PC-9 (cell line): ENCODE measurements at regions not wholly inside any gene's neighbourhood (a gene's known extent, or its start where the extent isn't known, plus 50 kb on each side); places are given as distances from the start of the nearest gene placed in this dataset.

Experiments used
- BruUV-seq: library from RNA; stranded (reverse); fragments of 400-500 nt; replicated peaks from 2 replicates; lab custom pipeline; 2021; lab: Mats Ljungman, UMichigan
- CTCF ChIA-PET: fragments of 300-600 bp; sonication (Branson Sonifier 250); formaldehyde crosslinking; loops from one replicate; lab custom pipeline; 2022; ENCODE audit warnings: antibody characterized with exemption; lab: Charles Lee
- POLR2A ChIA-PET: fragments of 300-600 bp; sonication (Branson Sonifier 250); formaldehyde crosslinking; loops from one replicate; lab custom pipeline; 2022; ENCODE audit warnings: antibody characterized with exemption; ENCODE audit not compliant: unreplicated experiment; lab: Charles Lee
- DNase-seq, 2 experiments: peaks; one replicate each; pipeline versions ENCODE4 v3.0.0 to v3.0.0-alpha.2; 2015 to 2022; ENCODE audit warnings: mixed read lengths in 1 of 2
- H2AFZ ChIP-seq: fragments of 200-600 bp; sonication (generic); 2 replicates; pipeline ENCODE4 v1.8.1; 2017; ENCODE audit warnings: antibody characterized with exemption
- H3F3A ChIP-seq: fragments of 200-600 bp; sonication (generic); 2 replicates; pipeline ENCODE4 v1.8.1; 2017; ENCODE audit warnings: antibody characterized with exemption, mild to moderate bottlenecking, low read depth; ENCODE audit not compliant: insufficient read depth
- H3K27ac ChIP-seq: fragments of 200-600 bp; sonication (generic); 2 replicates; pipeline ENCODE4 v1.6.1; 2016; ENCODE audit warnings: mixed run types
- H3K27me3 ChIP-seq: fragments of 200-600 bp; sonication (generic); 2 replicates; pipeline ENCODE4 v1.6.1; 2016; ENCODE audit warnings: low read depth, mixed run types; ENCODE audit not compliant: insufficient read depth
- H3K36me3 ChIP-seq: fragments of 200-600 bp; sonication (generic); 2 replicates; pipeline ENCODE4 v1.6.1; 2016; ENCODE audit warnings: low read depth, mixed run types
- H3K4me1 ChIP-seq: fragments of 200-600 bp; sonication (generic); replicated peaks from 2 replicates; pipeline ENCODE4 v1.6.1; 2016; ENCODE audit warnings: mixed run types; ENCODE audit not compliant: insufficient read depth
- H3K4me2 ChIP-seq: fragments of 200-600 bp; sonication (generic); 2 replicates; pipeline ENCODE4 v1.6.1; 2017; ENCODE audit warnings: mixed run types
- H3K4me3 ChIP-seq: fragments of 200-600 bp; sonication (generic); 2 replicates; pipeline ENCODE4 v1.6.1; 2016; ENCODE audit warnings: mixed run types
- H3K79me2 ChIP-seq: fragments of 200-600 bp; sonication (generic); 2 replicates; pipeline ENCODE4 v1.6.1; 2017; ENCODE audit warnings: low read depth, mixed run types
- H3K9me2 ChIP-seq: fragments of 200-600 bp; sonication (generic); 2 replicates; pipeline ENCODE4 v1.8.1; 2017; ENCODE audit warnings: mild to moderate bottlenecking; ENCODE audit not compliant: insufficient read depth
- H3K9me3 ChIP-seq: fragments of 200-600 bp; sonication (generic); 2 replicates; pipeline ENCODE4 v1.8.1; 2016; ENCODE audit warnings: low read depth; ENCODE audit not compliant: insufficient read depth
- H4K20me1 ChIP-seq: fragments of 200-600 bp; sonication (generic); 2 replicates; pipeline ENCODE4 v1.8.1; 2017; ENCODE audit not compliant: insufficient read depth
- EZH2 ChIP-seq: fragments of 200-600 bp; sonication (generic); IDR thresholded peaks from 2 replicates; pipeline ENCODE4 v1.8.0; 2017; ENCODE audit warnings: antibody characterized with exemption, low read depth
- intact Hi-C: fragments of 100-400 bp; cut with micrococcal nuclease; formaldehyde crosslinking; loops from one replicate; pipeline ENCODE4 v1.10.0; 2022; ENCODE audit not compliant: unreplicated experiment
- TF ChIP-seq, protein P1 (sequence below): fragments of 200-600 bp; sonication (generic); conservative IDR thresholded peaks from 2 replicates; pipeline ENCODE4 v1.6.1; 2017; ENCODE audit warnings: mixed run types, antibody characterized with exemption, mild to moderate bottlenecking, moderate library complexity

DNA sequence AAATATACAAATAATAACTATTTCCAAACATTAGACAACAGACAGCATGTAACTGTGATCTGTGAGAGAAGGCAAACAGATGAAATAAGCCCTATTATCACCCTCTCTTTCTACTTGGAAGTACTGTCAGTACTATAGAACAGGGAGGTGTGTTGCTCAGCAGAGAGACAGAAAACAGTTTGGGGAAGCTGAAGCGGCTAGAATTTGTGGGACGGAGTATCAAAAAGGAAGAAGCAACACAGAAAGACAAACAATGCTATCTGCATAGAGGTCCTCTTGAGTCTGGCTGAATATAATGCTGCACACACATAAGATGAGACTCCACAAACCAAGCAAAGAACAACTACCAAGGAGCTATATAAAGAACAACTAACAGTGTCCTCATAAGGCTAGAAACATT, 59.4 kb downstream of the ZZZ3 start:
- Histone ChIP-seq H3K36me3 (peaks cover 47% of the 10 kb centered on the region), H3K4me1 (no peaks in the 10 kb centered on the region), H3K79me2 (0 out of 2 replicates have a peak, but pooled peaks cover 3% of the 10 kb centered on the region), H3K27me3 (no peaks in the 10 kb centered on the region), H3K9me2 (no peaks in the 10 kb centered on the region), H3K4me2 (no peak overlapping the region), H2AFZ (no peak overlapping the region), H3K27ac (no peak overlapping the region), H3F3A (no peaks in the 10 kb centered on the region; the same call in 1 of the 2 replicates), H3K9me3 (no peaks in the 10 kb centered on the region), H3K4me3 (no peak overlapping the region), H4K20me1 (no peaks in the 10 kb centered on the region)
- CTCF ChIA-PET, result interaction anchor here (0.6 kb wide), 2 partner anchors 50 to 297 kb away, joined by 3 to 7 read pairs; no protein-coding TSS in a partner anchor
- POLR2A ChIA-PET, result no interaction called here
- TF ChIP-seq, protein P1, sequence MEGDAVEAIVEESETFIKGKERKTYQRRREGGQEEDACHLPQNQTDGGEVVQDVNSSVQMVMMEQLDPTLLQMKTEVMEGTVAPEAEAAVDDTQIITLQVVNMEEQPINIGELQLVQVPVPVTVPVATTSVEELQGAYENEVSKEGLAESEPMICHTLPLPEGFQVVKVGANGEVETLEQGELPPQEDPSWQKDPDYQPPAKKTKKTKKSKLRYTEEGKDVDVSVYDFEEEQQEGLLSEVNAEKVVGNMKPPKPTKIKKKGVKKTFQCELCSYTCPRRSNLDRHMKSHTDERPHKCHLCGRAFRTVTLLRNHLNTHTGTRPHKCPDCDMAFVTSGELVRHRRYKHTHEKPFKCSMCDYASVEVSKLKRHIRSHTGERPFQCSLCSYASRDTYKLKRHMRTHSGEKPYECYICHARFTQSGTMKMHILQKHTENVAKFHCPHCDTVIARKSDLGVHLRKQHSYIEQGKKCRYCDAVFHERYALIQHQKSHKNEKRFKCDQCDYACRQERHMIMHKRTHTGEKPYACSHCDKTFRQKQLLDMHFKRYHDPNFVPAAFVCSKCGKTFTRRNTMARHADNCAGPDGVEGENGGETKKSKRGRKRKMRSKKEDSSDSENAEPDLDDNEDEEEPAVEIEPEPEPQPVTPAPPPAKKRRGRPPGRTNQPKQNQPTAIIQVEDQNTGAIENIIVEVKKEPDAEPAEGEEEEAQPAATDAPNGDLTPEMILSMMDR, result no peak
- TF ChIP-seq EZH2, result no peak
- DNase-seq, result no peak
- intact Hi-C loops, result no loop called here
- no TSS peak for BruUV-seq

DNA sequence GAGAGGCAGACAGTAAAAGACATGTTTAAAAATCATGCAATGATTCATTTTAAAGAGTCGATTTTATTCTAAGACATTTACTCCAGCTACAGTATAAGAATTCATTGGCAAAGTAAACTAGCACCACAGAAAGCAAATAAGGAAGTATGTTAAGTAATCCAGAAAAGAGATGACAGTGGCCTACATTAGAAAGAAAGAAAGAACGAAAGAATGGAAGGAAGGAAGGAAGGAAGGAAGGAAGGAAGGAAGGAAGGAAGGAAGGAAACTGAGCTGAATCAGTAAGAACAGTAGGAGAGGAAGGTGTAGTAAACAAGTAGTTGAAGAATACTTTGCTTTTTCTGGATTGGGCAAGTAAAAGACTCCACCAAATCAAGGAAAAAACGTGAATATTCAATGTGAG, 62.2 kb downstream of the ZZZ3 start:
- POLR2A ChIA-PET, result no interaction called here
- 0 out of 2 replicates have a peak, but pooled peaks cover 3% of the 10 kb centered on the region for H3K79me2 ChIP-seq
- H3K36me3 ChIP-seq, result peaks cover 47% of the 10 kb centered on the region
- no peak for DNase-seq
- no peak for TF ChIP-seq EZH2
- TF ChIP-seq, protein P1, result no peak
- intact Hi-C loops, result no loop called here
- H3K4me3 ChIP-seq, result no peak overlapping the region
- H3K27ac ChIP-seq, result no peak overlapping the region
- peaks cover 6% of the 10 kb centered on the region; the same call in 1 of the 2 replicates for H3F3A ChIP-seq
- H4K20me1 ChIP-seq, result no peaks in the 10 kb centered on the region
- H3K9me3 ChIP-seq, result no peaks in the 10 kb centered on the region
- CTCF ChIA-PET, result no interaction called here
- no peak overlapping the region for H3K4me2 ChIP-seq
- H3K9me2 ChIP-seq, result no peaks in the 10 kb centered on the region
- no TSS peak for BruUV-seq
- H2AFZ ChIP-seq, result no peak overlapping the region
- no peaks in the 10 kb centered on the region for H3K27me3 ChIP-seq
- H3K4me1 ChIP-seq, result no peaks in the 10 kb centered on the region

DNA sequence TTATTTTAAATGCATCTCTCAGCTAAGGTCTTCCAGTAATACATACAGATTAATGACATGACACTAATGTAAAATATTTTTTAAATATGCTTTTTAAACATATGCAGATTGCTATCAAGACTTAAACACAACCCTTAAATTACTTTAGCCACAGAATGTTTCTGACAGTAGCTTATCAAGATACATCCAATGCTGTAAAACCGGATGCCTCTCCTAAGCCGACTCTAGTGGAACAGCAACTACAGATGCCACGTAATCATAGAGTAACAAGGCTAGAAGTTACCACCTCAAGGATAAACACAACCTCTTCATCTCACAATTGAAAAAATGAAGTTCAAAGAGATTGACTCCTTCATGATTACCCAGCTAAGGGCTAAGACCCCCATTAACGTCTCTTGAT, 68.4 kb downstream of the ZZZ3 start:
- H3K9me3 ChIP-seq, result peaks cover 24% of the 10 kb centered on the region
- intact Hi-C loops, result no loop called here
- no peaks in the 10 kb centered on the region for H3K27me3 ChIP-seq
- H3K4me2 ChIP-seq, result no peak overlapping the region
- H3F3A ChIP-seq, result peaks cover 21% of the 10 kb centered on the region; the same call in 1 of the 2 replicates
- CTCF ChIA-PET, result no interaction called here
- no peaks in the 10 kb centered on the region for H3K9me2 ChIP-seq
- no peak overlapping the region for H3K4me3 ChIP-seq
- H3K36me3 ChIP-seq, result peaks cover 42% of the 10 kb centered on the region
- DNase-seq, result no peak
- no peak overlapping the region for H3K27ac ChIP-seq
- peaks cover 36% of the 10 kb centered on the region for H3K79me2 ChIP-seq
- H4K20me1 ChIP-seq, result no peaks in the 10 kb centered on the region
- H2AFZ ChIP-seq, result no peak overlapping the region
- TF ChIP-seq EZH2, result no peak
- no TSS peak for BruUV-seq
- POLR2A ChIA-PET, result no interaction called here
- no peaks in the 10 kb centered on the region for H3K4me1 ChIP-seq
